T-cell (primary cell): ENCODE measurements at regions not wholly inside any gene's neighbourhood (a gene's known extent, or its start where the extent isn't known, plus 50 kb on each side); places are given as distances from the start of the nearest gene placed in this dataset.

Source experiments
- ATAC-seq, 4 experiments: fragments of 200-7000 bp in 3 of 4; fragments of 150-1000 bp in 1 of 4; cut with Tn5 transposase; replicated peaks in 1 of 4; 1 replicate in 3 of 4; 2 replicates in 1 of 4; pipeline ENCODE4 v1.10.0; 2021; ENCODE audit warnings: moderate library complexity in 3 of 4, mild to moderate bottlenecking in 2 of 4, moderate number of reproducible peaks in 1 of 4
- CTCF ChIA-PET, 2 donors: fragments of 300-600 bp; sonication (Branson Sonifier 250); formaldehyde crosslinking; loops; one replicate each; lab custom pipeline; 2022; ENCODE audit warnings: antibody characterized with exemption in 2 of 2; lab: Charles Lee
- POLR2A ChIA-PET, 2 donors: fragments of 300-600 bp; sonication (Branson Sonifier 250); formaldehyde crosslinking; loops; one replicate each; lab custom pipeline; 2022; ENCODE audit warnings: antibody characterized with exemption in 2 of 2; lab: Charles Lee
- DNase-seq, 35 experiments: peaks; one replicate each; pipeline versions ENCODE4 v3.0.0 to v3.0.0-alpha.2; 2013 to 2023
- H3K27ac ChIP-seq: one replicate; pipeline ENCODE4 v1.5.1; 2013; ENCODE audit warnings: low read length
- H3K27me3 ChIP-seq, 2 experiments: replicated peaks in 1 of 2; 1 replicate in 1 of 2; 2 replicates in 1 of 2; pipeline versions ENCODE4 v1.6.1 to v1.7.0; 2013; ENCODE audit warnings: low read length in 1 of 2, mixed read lengths in 1 of 2; ENCODE audit not compliant: control insufficient read depth in 2 of 2, insufficient read depth in 2 of 2; ENCODE audit errors: extremely low read depth in 1 of 2
- H3K36me3 ChIP-seq, 2 donors: 1 replicate in 1 of 2; 2 replicates in 1 of 2; pipeline versions ENCODE4 v1.6.1 to v1.7.0; 2013; ENCODE audit warnings: low read length in 1 of 2; ENCODE audit not compliant: control insufficient read depth in 2 of 2, insufficient read depth in 1 of 2; ENCODE audit errors: extremely low read depth in 1 of 2
- H3K4me1 ChIP-seq, 2 experiments: 1 replicate in 1 of 2; 2 replicates in 1 of 2; pipeline versions ENCODE4 v1.6.1 to v1.7.0; 2013; ENCODE audit warnings: low read length in 2 of 2, mixed read lengths in 1 of 2; ENCODE audit not compliant: insufficient read depth in 2 of 2, control insufficient read depth in 1 of 2; ENCODE audit errors: extremely low read depth in 1 of 2
- H3K4me3 ChIP-seq, 2 donors: 1 replicate in 1 of 2; 2 replicates in 1 of 2; pipeline versions ENCODE4 v1.5.1 to v1.7.0; 2013; ENCODE audit warnings: mild to moderate bottlenecking in 2 of 2, low read length in 1 of 2, moderate library complexity in 1 of 2; ENCODE audit not compliant: control insufficient read depth in 1 of 2; ENCODE audit errors: extremely low read depth in 1 of 2
- H3K9me3 ChIP-seq: 2 replicates; pipeline ENCODE4 v1.7.0; 2013
- H3K27ac Mint-ChIP-seq, 2 donors: one replicate each; pipeline ENCODE4 v1.8.0; 2020 to 2021; ENCODE audit warnings: mild to moderate bottlenecking in 2 of 2, mixed read lengths in 2 of 2
- H3K27me3 Mint-ChIP-seq, 2 donors: one replicate each; pipeline ENCODE4 v1.8.0; 2021 to 2022; ENCODE audit warnings: mixed read lengths in 2 of 2
- H3K36me3 Mint-ChIP-seq: one replicate; pipeline ENCODE4 v1.8.0; 2021; ENCODE audit warnings: mixed read lengths
- H3K4me1 Mint-ChIP-seq, 3 donors: one replicate each; pipeline ENCODE4 v1.8.0; 2020 to 2022; ENCODE audit warnings: mixed read lengths in 3 of 3, mild to moderate bottlenecking in 1 of 3
- H3K4me3 Mint-ChIP-seq, 3 donors: one replicate each; pipeline ENCODE4 v1.8.0; 2020 to 2022; ENCODE audit warnings: mild to moderate bottlenecking in 3 of 3, mixed read lengths in 3 of 3, moderate library complexity in 3 of 3
- H3K9me3 Mint-ChIP-seq, 3 donors: one replicate each; pipeline ENCODE4 v1.8.0; 2020 to 2022; ENCODE audit warnings: mixed read lengths in 3 of 3
- WGBS: methylation state at CpG from one replicate; pipeline ENCODE4 v1.1.5; 2013; ENCODE audit warnings: missing lambda C conversion rate; ENCODE audit not compliant: insufficient coverage; 5-methylcytosine and 5-hydroxymethylcytosine counted together

DNA sequence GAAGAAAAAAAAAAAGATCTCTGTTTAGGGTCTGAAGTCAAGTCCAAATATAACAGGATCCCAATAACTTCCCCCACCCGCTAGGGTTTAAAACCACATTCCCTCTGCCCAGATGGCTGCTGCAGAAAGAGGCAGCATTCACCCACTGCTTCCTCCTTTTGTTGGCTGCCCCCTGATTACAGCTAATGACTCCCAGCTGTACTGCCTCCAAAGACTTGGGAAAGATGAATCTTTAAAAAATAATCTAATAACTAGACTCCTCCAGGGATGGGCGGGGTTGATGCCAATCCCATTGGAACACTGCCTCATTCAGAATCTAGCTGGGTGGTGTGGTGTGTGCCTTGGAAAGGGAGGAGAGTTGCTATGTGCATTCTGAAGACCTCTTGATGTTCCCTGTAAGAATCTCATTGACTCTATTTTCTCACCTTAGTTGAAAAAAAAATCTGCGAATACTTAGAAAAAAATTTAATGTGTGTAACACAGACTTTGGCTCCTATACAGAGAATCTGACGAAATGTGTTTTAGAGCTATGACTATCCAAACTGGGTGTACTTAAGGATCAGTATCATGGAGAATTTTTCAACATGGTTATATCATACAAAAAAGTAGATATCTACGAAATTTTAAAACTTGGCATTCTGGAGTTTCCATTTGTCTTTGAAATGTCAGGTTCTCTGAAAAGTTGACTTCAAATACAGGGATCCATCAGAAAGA is 174.0 kb downstream of the RNF144B start:
- Histone ChIP-seq H3K27ac (no peak overlapping the region), H3K4me1 (no peaks in the 10 kb centered on the region), H3K36me3 (no peaks in the 10 kb centered on the region), H3K4me3 (no peak overlapping the region), H3K9me3 (no peaks in the 10 kb centered on the region), H3K27me3 (no peaks in the 10 kb centered on the region)
- Mint-ChIP-seq H3K9me3 (no peaks in the 10 kb centered on the region), H3K4me3 (no peak overlapping the region), H3K4me1 (no peaks in the 10 kb centered on the region), H3K27me3 (peaks cover 13 to 24% of the 10 kb centered on the region in 2 donors), H3K36me3 (no peaks in the 10 kb centered on the region), H3K27ac (no peak overlapping the region)
- WGBS, result 0% methylated on average over 1 of the region's 5 CpGs
- ChIA-PET POLR2A (no interaction called here), CTCF (no interaction called here)
- ATAC-seq (no peak), DNase-seq (no peak)

DNA sequence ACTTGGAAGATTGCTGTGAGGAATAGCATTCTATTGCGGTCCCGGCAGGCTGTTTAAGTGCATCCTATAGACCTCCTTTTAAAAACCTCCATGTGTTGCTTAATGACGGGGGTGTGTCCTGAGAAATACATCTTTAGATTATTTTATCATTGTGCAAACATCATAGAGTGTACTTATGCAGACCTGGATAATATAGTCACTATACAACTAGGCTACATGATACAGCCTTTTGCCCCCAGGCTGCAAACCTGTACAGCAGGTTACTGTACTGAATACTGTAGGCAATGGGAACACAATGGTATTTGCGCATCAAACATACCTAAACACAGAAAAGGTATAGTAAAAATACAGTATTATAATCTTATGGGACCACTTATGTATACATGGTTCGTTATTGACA is 175.6 kb downstream of the RNF144B start:
- H3K9me3 Mint-ChIP-seq, result no peaks in the 10 kb centered on the region
- no peak overlapping the region for H3K4me3 ChIP-seq
- no peak overlapping the region for H3K27ac ChIP-seq
- ATAC-seq, result no peak
- no peak overlapping the region for H3K27ac Mint-ChIP-seq
- POLR2A ChIA-PET, result no interaction called here
- CTCF ChIA-PET, result interaction anchor here in 1 of 2 donors (0.7 kb wide), 1 partner anchor 16 kb away, joined by 3 read pairs; no protein-coding TSS in a partner anchor
- WGBS, result no CpG with 5 or more reads among the region's 5 CpGs
- no peak for DNase-seq
- no peaks in the 10 kb centered on the region for H3K9me3 ChIP-seq
- no peaks in the 10 kb centered on the region for H3K4me1 ChIP-seq
- no peak overlapping the region for H3K4me3 Mint-ChIP-seq
- H3K36me3 Mint-ChIP-seq, result no peaks in the 10 kb centered on the region
- no peaks in the 10 kb centered on the region for H3K36me3 ChIP-seq
- no peaks in the 10 kb centered on the region for H3K27me3 ChIP-seq
- H3K27me3 Mint-ChIP-seq, result peaks cover 14 to 20% of the 10 kb centered on the region in 2 donors
- H3K4me1 Mint-ChIP-seq, result no peaks in the 10 kb centered on the region

DNA sequence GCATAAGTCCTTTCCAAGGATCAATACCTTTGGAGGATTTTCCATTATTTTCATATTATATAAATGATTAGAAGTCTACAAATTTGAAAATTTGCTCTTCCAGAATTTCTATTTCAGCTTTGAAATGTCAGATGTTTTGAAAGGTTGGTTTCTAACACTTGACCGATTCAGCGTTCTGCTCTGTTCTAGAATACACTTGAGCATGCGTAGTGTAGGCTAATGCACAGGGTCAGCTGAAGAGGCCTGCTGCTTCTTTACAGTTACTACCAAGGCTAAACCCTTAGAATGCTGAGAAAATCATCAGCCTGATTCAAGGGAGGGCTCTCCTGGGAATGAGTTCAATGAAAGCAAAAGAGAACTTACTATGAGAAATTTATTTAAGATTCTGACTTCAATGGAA is 177.6 kb downstream of the RNF144B start:
- Histone ChIP-seq H3K27me3 (no peaks in the 10 kb centered on the region), H3K4me1 (no peaks in the 10 kb centered on the region), H3K4me3 (no peak overlapping the region), H3K27ac (no peak overlapping the region), H3K9me3 (no peaks in the 10 kb centered on the region), H3K36me3 (no peaks in the 10 kb centered on the region)
- WGBS, result 100% methylated on average over 2 of the region's 3 CpGs
- peaks cover 0 to 4% (median 0%) of the 10 kb centered on the region in 3 donors for H3K9me3 Mint-ChIP-seq
- no peak overlapping the region for H3K4me3 Mint-ChIP-seq
- ATAC-seq (no peak), DNase-seq (no peak)
- POLR2A ChIA-PET, result no interaction called here
- H3K4me1 Mint-ChIP-seq, result no peaks in the 10 kb centered on the region
- CTCF ChIA-PET, result no interaction called here
- no peak overlapping the region for H3K27ac Mint-ChIP-seq
- H3K36me3 Mint-ChIP-seq, result no peaks in the 10 kb centered on the region
- H3K27me3 Mint-ChIP-seq, result peaks cover 18% of the 10 kb centered on the region in 2 donors

DNA sequence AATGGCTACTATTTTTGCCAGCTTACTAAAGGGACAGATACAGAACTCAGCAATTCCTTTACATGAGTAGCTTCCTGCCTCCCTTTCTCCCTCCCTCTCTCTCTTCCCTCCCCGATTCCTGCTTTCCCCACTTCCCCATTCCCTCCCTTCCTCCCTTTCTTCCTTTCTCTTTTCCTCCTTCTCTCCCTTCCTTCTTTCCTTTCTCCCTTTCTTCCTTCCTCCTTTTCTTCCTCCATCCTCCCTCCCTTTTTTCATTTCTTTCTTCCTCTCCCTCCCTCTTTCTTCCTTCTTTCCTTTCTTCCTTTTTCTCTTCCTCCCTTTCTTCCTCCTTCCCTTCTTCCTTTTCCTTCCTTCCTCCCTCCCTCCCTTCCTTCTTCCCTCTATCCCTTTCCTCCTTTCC is 178.1 kb downstream of the RNF144B start:
- H3K4me1 Mint-ChIP-seq, result no peaks in the 10 kb centered on the region
- ATAC-seq (no peak), DNase-seq (no peak)
- CTCF ChIA-PET, result no interaction called here
- Histone ChIP-seq H3K27ac (no peak overlapping the region), H3K36me3 (no peaks in the 10 kb centered on the region), H3K9me3 (no peaks in the 10 kb centered on the region), H3K4me3 (no peak overlapping the region), H3K4me1 (no peaks in the 10 kb centered on the region), H3K27me3 (no peaks in the 10 kb centered on the region)
- H3K36me3 Mint-ChIP-seq, result no peaks in the 10 kb centered on the region
- no peak overlapping the region for H3K27ac Mint-ChIP-seq
- H3K4me3 Mint-ChIP-seq, result no peak overlapping the region
- H3K9me3 Mint-ChIP-seq, result peaks cover 0 to 4% (median 0%) of the 10 kb centered on the region in 3 donors
- peaks cover 18% of the 10 kb centered on the region in 2 donors for H3K27me3 Mint-ChIP-seq
- POLR2A ChIA-PET, result no interaction called here
- WGBS, result 64% methylated on average over 1 of the region's 1 CpG

DNA sequence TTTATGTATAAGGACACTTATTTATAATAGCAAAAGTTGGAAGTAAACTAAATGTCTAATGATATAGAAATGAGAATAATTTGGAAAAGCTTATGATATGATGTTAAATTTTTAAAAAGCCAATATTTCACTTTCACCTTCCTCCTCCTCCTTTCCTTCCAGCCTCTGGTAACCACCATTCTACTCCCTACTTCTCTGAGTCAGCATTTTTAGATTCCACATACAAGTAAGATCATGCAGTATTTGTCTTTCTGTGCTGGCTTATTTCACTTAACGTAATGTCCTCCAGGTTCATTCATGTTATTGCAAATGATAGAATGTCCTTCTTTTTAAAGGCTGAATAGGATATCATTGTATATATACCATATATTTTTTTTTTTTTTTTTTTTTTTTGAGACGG is 180.2 kb downstream of the RNF144B start:
- H3K4me1 ChIP-seq, result no peaks in the 10 kb centered on the region
- no CpG with 5 or more reads among the region's 2 CpGs for WGBS
- no peaks in the 10 kb centered on the region for H3K27me3 ChIP-seq
- H3K9me3 ChIP-seq, result no peaks in the 10 kb centered on the region
- Mint-ChIP-seq H3K4me3 (no peak overlapping the region), H3K27ac (no peak overlapping the region), H3K27me3 (peaks cover 14 to 18% of the 10 kb centered on the region in 2 donors), H3K9me3 (peaks cover 0 to 4% (median 0%) of the 10 kb centered on the region in 3 donors), H3K4me1 (no peaks in the 10 kb centered on the region), H3K36me3 (no peaks in the 10 kb centered on the region)
- H3K27ac ChIP-seq, result no peak overlapping the region
- DNase-seq (no peak), ATAC-seq (no peak)
- no peak overlapping the region for H3K4me3 ChIP-seq
- H3K36me3 ChIP-seq, result no peaks in the 10 kb centered on the region
- ChIA-PET POLR2A (no interaction called here), CTCF (no interaction called here)

DNA sequence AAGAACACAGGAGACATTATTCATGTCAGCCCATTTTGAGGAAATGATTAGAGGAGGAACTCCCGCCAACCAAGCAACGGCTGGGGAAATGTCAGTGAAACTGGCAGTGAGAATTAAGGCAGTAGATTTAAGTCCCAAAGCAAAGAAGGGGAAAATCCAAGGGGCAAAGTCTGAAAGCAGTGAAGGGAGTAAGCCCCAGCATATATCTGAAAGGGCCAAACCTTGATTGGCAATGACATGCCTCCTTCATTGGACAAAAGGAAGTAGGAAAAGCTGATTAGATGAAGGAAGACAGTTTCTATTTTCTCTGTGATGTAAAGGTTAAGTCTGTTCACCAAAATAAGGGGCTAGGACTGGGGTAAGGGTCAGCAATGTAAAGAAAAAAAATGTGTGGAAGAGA is 190.3 kb downstream of the RNF144B start:
- CTCF ChIA-PET, result no interaction called here
- Histone ChIP-seq H3K4me1 (no peaks in the 10 kb centered on the region), H3K9me3 (no peaks in the 10 kb centered on the region), H3K4me3 (no peak overlapping the region), H3K36me3 (no peaks in the 10 kb centered on the region), H3K27me3 (peaks cover 0 to 4% of the 10 kb centered on the region in 2 experiments), H3K27ac (no peak overlapping the region)
- peaks cover 9 to 28% of the 10 kb centered on the region in 2 donors for H3K27me3 Mint-ChIP-seq
- H3K27ac Mint-ChIP-seq, result no peak overlapping the region
- no peaks in the 10 kb centered on the region for H3K4me1 Mint-ChIP-seq
- peaks cover 0 to 10% (median 0%) of the 10 kb centered on the region in 3 donors for H3K9me3 Mint-ChIP-seq
- ATAC-seq (no peak), DNase-seq (no peak)
- POLR2A ChIA-PET, result no interaction called here
- 22% methylated on average over 2 of the region's 2 CpGs for WGBS
- H3K36me3 Mint-ChIP-seq, result no peaks in the 10 kb centered on the region
- no peak overlapping the region for H3K4me3 Mint-ChIP-seq
